Gastroesophageal sphincter (tissue), 3 donors: ENCODE measurements at regions not wholly inside any gene's neighbourhood (a gene's known extent, or its start where the extent isn't known, plus 50 kb on each side); places are given as distances from the start of the nearest gene placed in this dataset.

ENCODE experiments used
- CTCF ChIP-seq, 4 experiments: fragments of 200-600 bp in 2 of 4; fragments of 450-650 bp in 2 of 4; sonication (generic) in 1 of 4; IDR thresholded peaks; one replicate each; pipeline ENCODE4 v1.5.1; 2017 to 2019; ENCODE audit warnings: antibody characterized with exemption in 4 of 4, mild to moderate bottlenecking in 2 of 4, moderate library complexity in 2 of 4
- POLR2A ChIP-seq, 2 donors: fragments of 450-650 bp; IDR thresholded peaks; one replicate each; pipeline ENCODE4 v1.6.1; 2017; ENCODE audit warnings: antibody characterized with exemption in 2 of 2, mild to moderate bottlenecking in 2 of 2, moderate library complexity in 1 of 2
- POLR2AphosphoS5 ChIP-seq: sonication (generic); formaldehyde crosslinking; IDR thresholded peaks from one replicate; pipeline ENCODE4 v1.6.1; 2017; ENCODE audit warnings: antibody characterized with exemption

DNA sequence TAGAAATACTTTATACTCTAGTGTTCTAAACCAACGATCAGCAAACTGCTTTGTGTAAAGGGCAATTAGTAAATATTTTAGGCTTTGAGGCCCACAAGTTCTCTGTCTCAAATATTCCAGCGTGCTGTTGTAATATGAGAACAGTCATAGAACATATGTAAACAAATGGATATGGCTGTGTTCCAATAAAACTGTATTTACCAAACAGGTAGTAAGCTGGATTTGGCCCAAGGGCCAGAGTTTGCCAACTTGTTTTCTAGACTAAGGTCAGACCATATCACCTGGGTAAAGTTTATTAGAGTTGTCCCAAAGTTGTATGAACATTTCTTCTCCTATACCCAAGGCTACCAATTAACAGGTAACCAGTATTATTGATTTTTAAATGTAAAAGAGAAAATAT lies 303.2 kb upstream of the MC4R start:
- no peak for TF ChIP-seq CTCF (IDR thresholded peaks at IDR 0.05)
- no peak for TF ChIP-seq POLR2AphosphoS5
- TF ChIP-seq POLR2A (IDR thresholded peaks at IDR 0.05), result no peak
